ENCODE measurements at regions not wholly inside any gene's neighbourhood (a gene's known extent, or its start where the extent isn't known, plus 50 kb on each side); places are given as distances from the start of the nearest gene placed in this dataset.

DNA sequence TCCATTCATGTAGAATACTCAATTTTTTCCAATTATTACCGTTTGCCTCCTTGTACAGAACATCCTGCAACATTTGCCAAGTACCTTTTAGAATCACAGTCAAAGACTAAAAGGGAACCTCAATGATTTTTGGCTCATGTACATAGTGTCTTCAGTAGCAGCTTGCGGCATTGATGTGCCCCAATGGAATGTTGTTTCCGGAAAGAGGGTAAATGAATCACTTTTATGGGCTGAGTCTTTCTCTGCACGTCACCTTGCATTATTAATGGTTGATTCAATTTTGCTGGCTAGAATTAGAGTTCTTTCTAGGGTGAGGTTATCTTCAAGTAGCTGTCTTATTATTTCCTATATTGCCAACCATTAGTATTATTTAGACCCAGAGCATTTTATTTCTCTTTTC, 116.9 kb upstream of the GABRA2 start (continued):
- no peak for TF ChIP-seq TAF1 (conservative IDR thresholded peaks at IDR 0.05)
- TF ChIP-seq GABPA (IDR thresholded peaks at IDR 0.05 in 1 of 2, conservative IDR thresholded peaks at IDR 0.05 in 1 of 2) = no peak
- TF ChIP-seq SP1 (IDR thresholded peaks at IDR 0.05) = no peak

DNA sequence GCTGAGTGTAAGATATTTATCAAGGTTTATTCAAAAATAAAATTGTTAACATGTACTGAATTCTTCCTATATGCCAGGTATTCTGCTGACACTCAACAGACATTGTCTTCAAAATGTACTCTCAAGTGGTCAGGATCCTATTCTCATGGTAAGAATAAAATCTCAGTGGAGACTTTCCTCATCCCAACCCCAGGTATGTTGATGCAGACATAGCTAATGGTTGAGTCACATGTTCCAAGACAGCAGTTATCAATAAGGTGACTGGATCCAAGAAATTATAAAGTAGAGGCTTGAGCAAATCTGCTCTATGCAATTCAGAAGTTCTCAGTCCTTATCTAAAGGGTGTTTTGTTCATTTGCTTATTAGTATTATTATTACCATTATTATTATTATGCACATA, 115.2 kb upstream of the GABRA2 start:
- Histone ChIP-seq H3K27ac (ENCODE audit: low read depth in 1 of 2, low read length in 2 of 2) (no peak overlapping the region), H3K27me3 (ENCODE audit: control insufficient read depth in 4 of 4, insufficient read depth in 4 of 4, low read length in 3 of 4) (no peaks in the 10 kb centered on the region), H3K4me3 (ENCODE audit: low read depth in 1 of 3, low read length in 3 of 3) (no peak overlapping the region), H3K9ac (ENCODE audit: low read depth in 1 of 2, low read length in 2 of 2) (no peak overlapping the region), H3K4me1 (ENCODE audit: control insufficient read depth in 4 of 4, insufficient read depth in 4 of 4, low read length in 3 of 4) (no peaks in the 10 kb centered on the region), H3K36me3 (ENCODE audit: control insufficient read depth in 4 of 4, insufficient read depth in 3 of 4, low read depth in 1 of 4, low read length in 3 of 4) (no peaks in the 10 kb centered on the region), H3K9me3 (ENCODE audit: control insufficient read depth in 4 of 4, low read length in 3 of 4) (no peaks in the 10 kb centered on the region)
- DNase-seq (ENCODE audit: low spot score) = no peak
- no peak for TF ChIP-seq YY1 (IDR thresholded peaks at IDR 0.05)
- TF ChIP-seq, protein P1, sequence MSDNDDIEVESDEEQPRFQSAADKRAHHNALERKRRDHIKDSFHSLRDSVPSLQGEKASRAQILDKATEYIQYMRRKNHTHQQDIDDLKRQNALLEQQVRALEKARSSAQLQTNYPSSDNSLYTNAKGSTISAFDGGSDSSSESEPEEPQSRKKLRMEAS (IDR thresholded peaks at IDR 0.05) = no peak
- TF ChIP-seq, protein P2, sequence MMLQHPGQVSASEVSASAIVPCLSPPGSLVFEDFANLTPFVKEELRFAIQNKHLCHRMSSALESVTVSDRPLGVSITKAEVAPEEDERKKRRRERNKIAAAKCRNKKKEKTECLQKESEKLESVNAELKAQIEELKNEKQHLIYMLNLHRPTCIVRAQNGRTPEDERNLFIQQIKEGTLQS (IDR thresholded peaks at IDR 0.05) = no peak
- TF ChIP-seq SP1 (IDR thresholded peaks at IDR 0.05) = no peak
- no peak for TF ChIP-seq RAD21 (IDR thresholded peaks at IDR 0.05)
- no peak for TF ChIP-seq FOXA1 (IDR thresholded peaks at IDR 0.05)
- TF ChIP-seq, protein P3, sequence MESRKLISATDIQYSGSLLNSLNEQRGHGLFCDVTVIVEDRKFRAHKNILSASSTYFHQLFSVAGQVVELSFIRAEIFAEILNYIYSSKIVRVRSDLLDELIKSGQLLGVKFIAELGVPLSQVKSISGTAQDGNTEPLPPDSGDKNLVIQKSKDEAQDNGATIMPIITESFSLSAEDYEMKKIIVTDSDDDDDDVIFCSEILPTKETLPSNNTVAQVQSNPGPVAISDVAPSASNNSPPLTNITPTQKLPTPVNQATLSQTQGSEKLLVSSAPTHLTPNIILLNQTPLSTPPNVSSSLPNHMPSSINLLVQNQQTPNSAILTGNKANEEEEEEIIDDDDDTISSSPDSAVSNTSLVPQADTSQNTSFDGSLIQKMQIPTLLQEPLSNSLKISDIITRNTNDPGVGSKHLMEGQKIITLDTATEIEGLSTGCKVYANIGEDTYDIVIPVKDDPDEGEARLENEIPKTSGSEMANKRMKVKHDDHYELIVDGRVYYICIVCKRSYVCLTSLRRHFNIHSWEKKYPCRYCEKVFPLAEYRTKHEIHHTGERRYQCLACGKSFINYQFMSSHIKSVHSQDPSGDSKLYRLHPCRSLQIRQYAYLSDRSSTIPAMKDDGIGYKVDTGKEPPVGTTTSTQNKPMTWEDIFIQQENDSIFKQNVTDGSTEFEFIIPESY (IDR thresholded peaks at IDR 0.05) = no peak
- TF ChIP-seq HNF4G (IDR thresholded peaks at IDR 0.05) = no peak
- no peak for TF ChIP-seq NR2F2 (IDR thresholded peaks at IDR 0.05)
- TF ChIP-seq RXRA (IDR thresholded peaks at IDR 0.05) = no peak
- TF ChIP-seq, protein P4, sequence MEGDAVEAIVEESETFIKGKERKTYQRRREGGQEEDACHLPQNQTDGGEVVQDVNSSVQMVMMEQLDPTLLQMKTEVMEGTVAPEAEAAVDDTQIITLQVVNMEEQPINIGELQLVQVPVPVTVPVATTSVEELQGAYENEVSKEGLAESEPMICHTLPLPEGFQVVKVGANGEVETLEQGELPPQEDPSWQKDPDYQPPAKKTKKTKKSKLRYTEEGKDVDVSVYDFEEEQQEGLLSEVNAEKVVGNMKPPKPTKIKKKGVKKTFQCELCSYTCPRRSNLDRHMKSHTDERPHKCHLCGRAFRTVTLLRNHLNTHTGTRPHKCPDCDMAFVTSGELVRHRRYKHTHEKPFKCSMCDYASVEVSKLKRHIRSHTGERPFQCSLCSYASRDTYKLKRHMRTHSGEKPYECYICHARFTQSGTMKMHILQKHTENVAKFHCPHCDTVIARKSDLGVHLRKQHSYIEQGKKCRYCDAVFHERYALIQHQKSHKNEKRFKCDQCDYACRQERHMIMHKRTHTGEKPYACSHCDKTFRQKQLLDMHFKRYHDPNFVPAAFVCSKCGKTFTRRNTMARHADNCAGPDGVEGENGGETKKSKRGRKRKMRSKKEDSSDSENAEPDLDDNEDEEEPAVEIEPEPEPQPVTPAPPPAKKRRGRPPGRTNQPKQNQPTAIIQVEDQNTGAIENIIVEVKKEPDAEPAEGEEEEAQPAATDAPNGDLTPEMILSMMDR (IDR thresholded peaks at IDR 0.05; ENCODE audit: low read depth, low read length, missing input control) = no peak
- TF ChIP-seq TAF1 (conservative IDR thresholded peaks at IDR 0.05) = no peak

GRCh38 chr4:46503739-46504138, 113.8 kb upstream of the GABRA2 start:
- WGBS = 54% methylated on average over 4 of the region's 4 CpGs
- TF ChIP-seq, protein P3 (IDR thresholded peaks at IDR 0.05) = no peak
- TF ChIP-seq, protein P4 (IDR thresholded peaks at IDR 0.05; ENCODE audit: low read depth, low read length, missing input control) = no peak
- no peak for TF ChIP-seq YY1 (IDR thresholded peaks at IDR 0.05)
- no peak for TF ChIP-seq FOXA1 (IDR thresholded peaks at IDR 0.05)
- TF ChIP-seq NR2F2 (IDR thresholded peaks at IDR 0.05) = no peak
- no peak for TF ChIP-seq RAD21 (IDR thresholded peaks at IDR 0.05)
- Histone ChIP-seq H3K9ac (ENCODE audit: low read depth in 1 of 2, low read length in 2 of 2) (no peak overlapping the region), H3K4me1 (ENCODE audit: control insufficient read depth in 4 of 4, insufficient read depth in 4 of 4, low read length in 3 of 4) (no peaks in the 10 kb centered on the region), H3K9me3 (ENCODE audit: control insufficient read depth in 4 of 4, low read length in 3 of 4) (no peaks in the 10 kb centered on the region), H3K36me3 (ENCODE audit: control insufficient read depth in 4 of 4, insufficient read depth in 3 of 4, low read depth in 1 of 4, low read length in 3 of 4) (no peaks in the 10 kb centered on the region), H3K4me3 (ENCODE audit: low read depth in 1 of 3, low read length in 3 of 3) (no peak overlapping the region), H3K27ac (ENCODE audit: low read depth in 1 of 2, low read length in 2 of 2) (no peak overlapping the region), H3K27me3 (ENCODE audit: control insufficient read depth in 4 of 4, insufficient read depth in 4 of 4, low read length in 3 of 4) (no peaks in the 10 kb centered on the region)
- no peak for DNase-seq (ENCODE audit: low spot score)
